Epithelial cell of esophagus (primary cell): ENCODE measurements at regions not wholly inside any gene's neighbourhood (a gene's known extent, or its start where the extent isn't known, plus 50 kb on each side); places are given as distances from the start of the nearest gene placed in this dataset.
A peak's percentile ranks its signal among the peaks of the same experiment; 100 is the strongest.

Experiments
- DNase-seq: peaks from one replicate; pipeline ENCODE4 v3.0.0; 2010; ENCODE audit warnings: low read depth
- H3K4me3 ChIP-seq: 2 replicates; pipeline ENCODE4 v1.5.1; 2011; ENCODE audit warnings: mild to moderate bottlenecking, low read length, control low read depth
- CTCF ChIP-seq: IDR thresholded peaks from 2 replicates; pipeline ENCODE4 v1.5.1; 2011; ENCODE audit warnings: low read depth, mild to moderate bottlenecking, low read length, control low read depth, inconsistent platforms; ENCODE audit not compliant: insufficient read depth; ENCODE audit errors: missing control alignments

- DNase-seq, result no peak
- TF ChIP-seq CTCF, result no peak
- no peak overlapping the region for H3K4me3 ChIP-seq
Measured at GRCh38 chr18:44245019-44245418, 435.7 kb upstream of the SETBP1 start.

DNA sequence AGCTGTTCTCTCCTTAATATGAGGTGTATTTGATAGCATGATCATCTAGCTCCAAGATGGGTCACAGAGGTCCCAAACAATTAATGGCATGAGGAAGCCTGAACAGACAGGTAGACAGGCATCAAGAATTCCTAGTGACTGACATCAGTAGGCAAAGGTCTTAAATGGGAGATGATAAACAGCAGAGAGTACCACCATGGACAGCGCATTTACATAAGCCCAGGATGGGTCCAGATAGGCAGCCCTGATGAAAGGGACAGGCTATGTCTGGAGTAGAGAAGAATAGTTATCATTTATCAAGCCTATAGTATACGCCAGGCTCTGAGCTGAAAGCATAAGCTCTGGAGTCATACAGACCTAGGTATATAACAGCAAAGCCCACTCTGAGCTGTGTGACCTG lies 434.7 kb upstream of the SETBP1 start:
- DNase-seq, result peak; percentile 37
- no peak overlapping the region for H3K4me3 ChIP-seq
- TF ChIP-seq CTCF, result no peak

- H3K4me3 ChIP-seq, result no peak overlapping the region
- peak; percentile 6 for DNase-seq
- no peak for TF ChIP-seq CTCF
Measured at GRCh38 chr18:44258086-44258485, 422.6 kb upstream of the SETBP1 start.

DNA sequence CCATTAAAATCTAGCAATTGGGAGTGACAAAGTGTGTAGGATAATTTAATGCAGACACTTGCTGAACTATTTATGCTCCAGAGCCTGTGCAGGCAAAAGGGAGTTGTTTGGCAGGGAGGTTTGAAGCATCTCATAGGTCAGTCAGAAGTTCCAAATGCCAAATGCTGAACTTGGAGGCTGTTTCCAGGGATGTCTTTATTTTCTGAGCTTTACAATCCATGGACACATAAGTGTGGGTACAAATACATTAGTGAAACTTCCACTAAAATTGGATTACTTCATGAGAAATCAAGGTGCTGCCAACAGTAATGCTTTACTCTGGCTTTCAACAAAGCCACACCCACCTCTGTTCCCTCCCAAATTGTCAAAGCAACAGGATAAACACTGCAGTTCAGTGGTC lies 422.1 kb upstream of the SETBP1 start:
- no peak for DNase-seq
- no peak overlapping the region for H3K4me3 ChIP-seq
- TF ChIP-seq CTCF, result no peak

GRCh38 chr18:44259610-44260009 lies 421.1 kb upstream of the SETBP1 start:
- no peak for TF ChIP-seq CTCF
- DNase-seq, result no peak

GRCh38 chr18:44265437-44265836 lies 415.3 kb upstream of the SETBP1 start:
- TF ChIP-seq CTCF, result no peak
- DNase-seq, result no peak
- H3K4me3 ChIP-seq, result no peak overlapping the region

More at GRCh38 chr18:44259610-44260009, 421.1 kb upstream of the SETBP1 start:
- no peak overlapping the region for H3K4me3 ChIP-seq

- no peak for DNase-seq
- no peak for TF ChIP-seq CTCF
- no peak overlapping the region for H3K4me3 ChIP-seq
Measured at GRCh38 chr18:44273298-44273697, 407.4 kb upstream of the SETBP1 start.
